MM.1S (cell line): ENCODE measurements at regions not wholly inside any gene's neighbourhood (a gene's known extent, or its start where the extent isn't known, plus 50 kb on each side); places are given as distances from the start of the nearest gene placed in this dataset.

Experiments used
- CTCF ChIP-seq: fragments of 300-600 bp; sonication (generic); IDR thresholded peaks from 2 replicates; pipeline ENCODE4 v1.5.1; 2016; ENCODE audit warnings: antibody characterized with exemption, low read length, mixed read lengths
- EZH2 ChIP-seq: fragments of 300-600 bp; sonication (generic); optimal IDR thresholded peaks from 2 replicates; pipeline ENCODE3; 2017; ENCODE audit warnings: low read depth, mild to moderate bottlenecking, antibody characterized with exemption, low read length, mixed read lengths

- no peak for TF ChIP-seq CTCF
- no peak for TF ChIP-seq EZH2
Observed at GRCh38 chr17:13263746-13264145, 245.9 kb upstream of the ELAC2 start.
